ENCODE measurements at regions not wholly inside any gene's neighbourhood (a gene's known extent, or its start where the extent isn't known, plus 50 kb on each side); places are given as distances from the start of the nearest gene placed in this dataset.

DNA sequence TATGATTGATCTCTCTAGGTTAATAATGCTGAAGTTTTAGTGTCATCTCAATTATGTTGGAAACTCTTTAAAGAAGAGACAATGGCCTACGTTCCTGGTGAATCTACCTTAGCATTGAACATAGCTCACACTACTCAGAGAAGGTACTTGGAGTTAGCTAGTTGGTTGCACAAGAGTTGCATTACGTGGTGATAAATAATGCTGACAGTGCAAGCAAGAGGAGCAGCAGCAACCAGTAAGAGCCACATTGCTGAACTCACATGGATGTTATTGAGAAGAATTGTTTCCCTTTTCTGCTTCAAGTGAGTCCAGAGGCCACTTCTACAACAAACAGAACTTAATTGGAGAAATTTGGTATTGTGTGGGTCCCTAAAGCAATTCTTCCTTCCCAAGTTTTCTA, 737.1 kb downstream of the TDRD15 start:
- TF ChIP-seq, protein P1, sequence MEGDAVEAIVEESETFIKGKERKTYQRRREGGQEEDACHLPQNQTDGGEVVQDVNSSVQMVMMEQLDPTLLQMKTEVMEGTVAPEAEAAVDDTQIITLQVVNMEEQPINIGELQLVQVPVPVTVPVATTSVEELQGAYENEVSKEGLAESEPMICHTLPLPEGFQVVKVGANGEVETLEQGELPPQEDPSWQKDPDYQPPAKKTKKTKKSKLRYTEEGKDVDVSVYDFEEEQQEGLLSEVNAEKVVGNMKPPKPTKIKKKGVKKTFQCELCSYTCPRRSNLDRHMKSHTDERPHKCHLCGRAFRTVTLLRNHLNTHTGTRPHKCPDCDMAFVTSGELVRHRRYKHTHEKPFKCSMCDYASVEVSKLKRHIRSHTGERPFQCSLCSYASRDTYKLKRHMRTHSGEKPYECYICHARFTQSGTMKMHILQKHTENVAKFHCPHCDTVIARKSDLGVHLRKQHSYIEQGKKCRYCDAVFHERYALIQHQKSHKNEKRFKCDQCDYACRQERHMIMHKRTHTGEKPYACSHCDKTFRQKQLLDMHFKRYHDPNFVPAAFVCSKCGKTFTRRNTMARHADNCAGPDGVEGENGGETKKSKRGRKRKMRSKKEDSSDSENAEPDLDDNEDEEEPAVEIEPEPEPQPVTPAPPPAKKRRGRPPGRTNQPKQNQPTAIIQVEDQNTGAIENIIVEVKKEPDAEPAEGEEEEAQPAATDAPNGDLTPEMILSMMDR (IDR thresholded peaks at IDR 0.05), result no peak
- TF ChIP-seq POLR2A (IDR thresholded peaks at IDR 0.05), result no peak
- TF ChIP-seq EP300 (IDR thresholded peaks at IDR 0.05), result no peak
- no peak for TF ChIP-seq POLR2AphosphoS5 (IDR thresholded peaks at IDR 0.05)
